ENCODE measurements at regions not wholly inside any gene's neighbourhood (a gene's known extent, or its start where the extent isn't known, plus 50 kb on each side); places are given as distances from the start of the nearest gene placed in this dataset.

DNA sequence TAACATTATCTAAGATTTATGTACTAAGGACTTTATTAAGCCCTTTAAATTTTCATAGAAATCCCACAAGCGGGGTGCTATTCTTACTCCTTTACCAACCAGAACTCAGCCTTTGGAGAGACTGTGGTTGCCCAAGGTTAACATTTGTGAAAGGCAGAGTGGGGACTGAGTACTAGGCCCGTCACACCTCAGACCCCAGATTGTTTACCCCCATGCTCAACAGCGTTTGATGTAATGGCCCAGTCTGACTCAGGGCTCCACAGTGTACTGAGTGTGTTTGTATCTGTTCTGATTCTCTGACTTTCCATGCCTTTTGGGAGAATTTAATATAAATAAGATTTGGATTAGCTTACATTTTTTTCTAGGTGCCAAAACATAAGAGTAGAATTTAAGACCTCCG, 110.0 kb downstream of the GAS1 start:
- H3K4me3 ChIP-seq, result no peak overlapping the region
- no peak overlapping the region for H3K27ac ChIP-seq
- no peak for TF ChIP-seq POLR2A (IDR thresholded peaks at IDR 0.05)
- TF ChIP-seq POLR2AphosphoS5 (IDR thresholded peaks at IDR 0.05), result no peak
- TF ChIP-seq EP300 (IDR thresholded peaks at IDR 0.05), result no peak
- TF ChIP-seq, protein P1, sequence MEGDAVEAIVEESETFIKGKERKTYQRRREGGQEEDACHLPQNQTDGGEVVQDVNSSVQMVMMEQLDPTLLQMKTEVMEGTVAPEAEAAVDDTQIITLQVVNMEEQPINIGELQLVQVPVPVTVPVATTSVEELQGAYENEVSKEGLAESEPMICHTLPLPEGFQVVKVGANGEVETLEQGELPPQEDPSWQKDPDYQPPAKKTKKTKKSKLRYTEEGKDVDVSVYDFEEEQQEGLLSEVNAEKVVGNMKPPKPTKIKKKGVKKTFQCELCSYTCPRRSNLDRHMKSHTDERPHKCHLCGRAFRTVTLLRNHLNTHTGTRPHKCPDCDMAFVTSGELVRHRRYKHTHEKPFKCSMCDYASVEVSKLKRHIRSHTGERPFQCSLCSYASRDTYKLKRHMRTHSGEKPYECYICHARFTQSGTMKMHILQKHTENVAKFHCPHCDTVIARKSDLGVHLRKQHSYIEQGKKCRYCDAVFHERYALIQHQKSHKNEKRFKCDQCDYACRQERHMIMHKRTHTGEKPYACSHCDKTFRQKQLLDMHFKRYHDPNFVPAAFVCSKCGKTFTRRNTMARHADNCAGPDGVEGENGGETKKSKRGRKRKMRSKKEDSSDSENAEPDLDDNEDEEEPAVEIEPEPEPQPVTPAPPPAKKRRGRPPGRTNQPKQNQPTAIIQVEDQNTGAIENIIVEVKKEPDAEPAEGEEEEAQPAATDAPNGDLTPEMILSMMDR (IDR thresholded peaks at IDR 0.05), result no peak
- H3K9me3 ChIP-seq, result no peaks in the 10 kb centered on the region
- H3K36me3 ChIP-seq, result no peaks in the 10 kb centered on the region
- H3K27me3 ChIP-seq, result no peaks in the 10 kb centered on the region
- no peak for ATAC-seq (ENCODE audit: low FRiP score in 2 of 2)
- no peak for DNase-seq
- whole genome bisulfite sequencing, 2 donors, result 78 to 80% methylated on average over 4 of the region's 4 CpGs
- H3K4me1 ChIP-seq, result no peaks in the 10 kb centered on the region

DNA sequence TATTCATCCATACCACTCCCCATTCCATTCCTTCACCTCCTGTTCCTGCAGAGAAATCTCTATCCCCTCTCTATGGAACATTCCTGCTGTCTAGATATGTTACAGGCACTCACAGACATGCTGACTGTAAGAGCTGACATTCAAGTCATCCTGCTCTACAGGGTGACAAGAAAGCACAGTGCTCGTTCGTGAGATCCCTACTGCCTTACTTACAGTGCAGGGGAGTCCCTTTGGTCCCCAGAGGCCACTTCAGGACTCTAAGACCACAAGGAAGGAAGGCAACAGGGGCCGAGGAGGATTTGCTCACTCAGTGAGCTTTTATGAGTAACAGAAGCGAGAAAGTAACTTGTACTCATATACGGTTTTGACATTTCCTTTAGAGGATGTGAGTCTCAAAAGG, 110.5 kb downstream of the GAS1 start:
- no peak overlapping the region for H3K27ac ChIP-seq
- no peaks in the 10 kb centered on the region for H3K9me3 ChIP-seq
- H3K4me1 ChIP-seq, result no peaks in the 10 kb centered on the region
- ATAC-seq (ENCODE audit: low FRiP score in 2 of 2), result no peak
- no peaks in the 10 kb centered on the region for H3K27me3 ChIP-seq
- H3K36me3 ChIP-seq, result no peaks in the 10 kb centered on the region
- DNase-seq, result no peak
- H3K4me3 ChIP-seq, result no peak overlapping the region
- no peak for TF ChIP-seq POLR2AphosphoS5 (IDR thresholded peaks at IDR 0.05)
- TF ChIP-seq POLR2A (IDR thresholded peaks at IDR 0.05), result no peak
- TF ChIP-seq, protein P1 (IDR thresholded peaks at IDR 0.05), result no peak
- no peak for TF ChIP-seq EP300 (IDR thresholded peaks at IDR 0.05)
- WGBS, 2 donors, result 73 to 74% methylated on average over 5 of the region's 5 CpGs

DNA sequence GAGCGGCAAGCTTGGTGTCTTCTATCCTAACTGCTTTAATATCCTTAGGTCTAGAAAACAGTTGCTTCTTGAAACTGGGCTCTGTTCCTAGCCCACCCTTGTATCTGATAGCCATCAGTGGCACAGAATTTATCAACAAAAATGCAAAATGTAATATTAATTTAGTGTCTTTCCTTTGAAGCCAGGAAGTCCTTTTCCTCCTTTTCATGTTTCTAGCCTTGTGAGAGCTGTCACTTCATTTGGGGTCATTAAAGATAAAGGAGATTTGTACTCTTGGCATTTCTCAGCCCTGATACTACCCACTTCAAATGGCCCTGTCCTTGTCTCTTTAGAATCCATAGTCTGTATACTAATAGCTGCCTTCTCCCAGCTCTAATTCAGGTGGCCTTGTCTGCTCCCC, 111.0 kb downstream of the GAS1 start:
- DNase-seq (no peak), ATAC-seq (ENCODE audit: low FRiP score in 2 of 2) (no peak)
- no peaks in the 10 kb centered on the region for H3K9me3 ChIP-seq
- H3K27ac ChIP-seq, result no peak overlapping the region
- no peak for TF ChIP-seq EP300 (IDR thresholded peaks at IDR 0.05)
- no peak for TF ChIP-seq POLR2A (IDR thresholded peaks at IDR 0.05)
- TF ChIP-seq, protein P1 (IDR thresholded peaks at IDR 0.05), result no peak
- TF ChIP-seq POLR2AphosphoS5 (IDR thresholded peaks at IDR 0.05), result no peak
- H3K36me3 ChIP-seq, result no peaks in the 10 kb centered on the region
- WGBS, 2 donors, result 91 to 92% methylated on average over 1 of the region's 1 CpG
- no peaks in the 10 kb centered on the region for H3K27me3 ChIP-seq
- H3K4me1 ChIP-seq, result no peaks in the 10 kb centered on the region
- no peak overlapping the region for H3K4me3 ChIP-seq

DNA sequence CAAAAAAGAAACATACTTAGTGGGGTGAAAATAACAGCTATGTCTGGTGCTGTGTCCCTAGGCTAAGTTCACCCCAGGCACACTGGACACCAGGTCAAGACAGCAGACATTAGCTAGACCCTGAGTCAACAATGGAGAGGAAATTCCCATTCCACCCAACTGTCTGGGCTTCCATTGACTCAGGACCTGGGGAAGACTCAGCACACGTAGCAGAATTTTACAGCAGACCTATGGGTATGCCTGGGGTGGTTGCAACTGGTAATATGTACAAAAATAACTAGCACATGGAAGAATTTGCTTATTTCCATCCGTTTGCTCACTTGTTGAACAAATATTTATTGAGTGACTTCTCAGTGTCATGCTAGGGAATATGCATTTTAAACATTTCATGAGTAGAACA, 117.0 kb downstream of the GAS1 start:
- Histone ChIP-seq H3K4me1 (no peaks in the 10 kb centered on the region), H3K27ac (no peak overlapping the region), H3K27me3 (no peaks in the 10 kb centered on the region), H3K9me3 (no peaks in the 10 kb centered on the region), H3K4me3 (no peak overlapping the region), H3K36me3 (no peaks in the 10 kb centered on the region)
- DNase-seq (no peak), ATAC-seq (ENCODE audit: low FRiP score in 2 of 2) (no peak)
- TF ChIP-seq POLR2AphosphoS5 (IDR thresholded peaks at IDR 0.05), result no peak
- TF ChIP-seq, protein P1 (IDR thresholded peaks at IDR 0.05), result no peak
- no peak for TF ChIP-seq POLR2A (IDR thresholded peaks at IDR 0.05)
- TF ChIP-seq EP300 (IDR thresholded peaks at IDR 0.05), result no peak
- WGBS, 2 donors, result 56 to 60% methylated on average over 2 of the region's 2 CpGs

DNA sequence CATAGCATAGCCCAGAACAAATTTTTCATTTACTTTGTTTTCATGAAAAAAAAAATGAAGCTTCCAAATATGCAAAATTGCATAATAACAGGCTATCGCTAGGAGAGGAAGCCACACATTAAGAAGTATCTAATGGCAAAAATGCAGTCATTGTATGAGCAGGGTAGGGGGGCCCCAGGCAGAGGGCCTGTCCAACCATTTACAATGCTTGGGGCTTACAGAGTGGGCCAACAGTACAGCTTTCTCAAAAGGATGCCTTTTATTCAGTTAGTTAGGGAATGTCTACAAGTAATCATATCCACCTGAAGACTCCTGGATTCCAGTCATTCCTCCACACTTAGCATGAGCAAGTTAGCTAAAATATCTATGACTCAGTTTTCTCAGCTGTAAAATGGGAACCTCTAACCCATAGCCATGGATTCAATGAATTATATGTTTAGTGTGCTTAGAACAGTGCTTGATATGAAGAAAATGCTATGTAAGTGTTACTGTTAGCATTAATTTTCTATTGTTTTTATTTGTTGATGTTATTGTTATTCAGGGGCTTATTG, 117.7 kb downstream of the GAS1 start:
- H3K9me3 ChIP-seq, result peaks cover 0 to under 1% (median 0%) of the 10 kb centered on the region in 4 donors
- TF ChIP-seq, protein P1 (IDR thresholded peaks at IDR 0.05), result no peak
- TF ChIP-seq POLR2A (IDR thresholded peaks at IDR 0.05), result no peak
- TF ChIP-seq EP300 (IDR thresholded peaks at IDR 0.05), result no peak
- no peak for TF ChIP-seq POLR2AphosphoS5 (IDR thresholded peaks at IDR 0.05)
- H3K27me3 ChIP-seq, result no peaks in the 10 kb centered on the region
- ATAC-seq (ENCODE audit: low FRiP score in 2 of 2) (no peak), DNase-seq (no peak)
- WGBS, 2 donors, result 52 to 59% methylated on average over 1 of the region's 1 CpG
- H3K36me3 ChIP-seq, result no peaks in the 10 kb centered on the region
- no peak overlapping the region for H3K27ac ChIP-seq
- no peaks in the 10 kb centered on the region for H3K4me1 ChIP-seq
- no peak overlapping the region for H3K4me3 ChIP-seq
